PC-3 (cell line): ENCODE measurements at regions not wholly inside any gene's neighbourhood (a gene's known extent, or its start where the extent isn't known, plus 50 kb on each side); places are given as distances from the start of the nearest gene placed in this dataset.

ENCODE experiments used
- ATAC-seq: fragments of 200-7000 bp; cut with Tn5 transposase; 2 replicates; pipeline ENCODE4 v1.9.1; 2020; ENCODE audit warnings: mild to moderate bottlenecking, moderate library complexity
- BruUV-seq: library from RNA; stranded (reverse); fragments of 400-500 nt; replicated peaks from 2 replicates; lab custom pipeline; 2021; lab: Mats Ljungman, UMichigan
- CTCF ChIA-PET: fragments of 300-600 bp; sonication (Branson Sonifier 250); formaldehyde crosslinking; loops from one replicate; lab custom pipeline; 2022; ENCODE audit warnings: antibody characterized with exemption; lab: Charles Lee
- POLR2A ChIA-PET: fragments of 300-600 bp; sonication (Branson Sonifier 250); formaldehyde crosslinking; loops from one replicate; lab custom pipeline; 2022; ENCODE audit warnings: antibody characterized with exemption; ENCODE audit not compliant: unreplicated experiment; lab: Charles Lee
- DNase-seq: peaks from one replicate; pipeline ENCODE4 v3.0.0-alpha.2; 2015
- H2AFZ ChIP-seq: fragments of 300-600 bp; sonication (generic); 2 replicates; pipeline ENCODE4 v1.6.0; 2016; ENCODE audit warnings: antibody characterized with exemption, low read length
- H3F3A ChIP-seq: fragments of 300-600 bp; sonication (generic); one replicate; pipeline ENCODE4 v1.6.0; 2017; ENCODE audit warnings: antibody characterized with exemption, low read length, control low read depth, mild to moderate bottlenecking; ENCODE audit not compliant: unreplicated experiment
- H3K27ac ChIP-seq: fragments of 300-600 bp; sonication (generic); 2 replicates; pipeline ENCODE4 v1.5.1; 2016; ENCODE audit warnings: mild to moderate bottlenecking, low read length
- H3K27me3 ChIP-seq: fragments of 300-600 bp; sonication (generic); 2 replicates; pipeline ENCODE4 v1.6.1; 2016; ENCODE audit warnings: low read length, mixed read lengths
- H3K36me3 ChIP-seq: fragments of 300-600 bp; sonication (generic); 2 replicates; pipeline ENCODE4 v1.6.1; 2016; ENCODE audit warnings: low read depth, mixed run types, low read length, mixed read lengths
- H3K4me1 ChIP-seq: fragments of 300-600 bp; sonication (generic); 2 replicates; pipeline ENCODE4 v1.5.1; 2016; ENCODE audit warnings: low read length; ENCODE audit not compliant: insufficient read depth
- H3K4me2 ChIP-seq: fragments of 300-600 bp; sonication (generic); 2 replicates; pipeline ENCODE4 v1.6.0; 2016; ENCODE audit warnings: low read length
- H3K4me3 ChIP-seq: fragments of 300-600 bp; sonication (generic); 2 replicates; pipeline ENCODE4 v1.5.1; 2016; ENCODE audit warnings: mild to moderate bottlenecking, low read length, mixed read lengths
- H3K79me2 ChIP-seq: fragments of 300-600 bp; sonication (generic); 2 replicates; pipeline ENCODE4 v1.6.1; 2017; ENCODE audit warnings: low read length, mixed read lengths
- H3K9ac ChIP-seq: fragments of 300-600 bp; sonication (generic); 2 replicates; pipeline ENCODE4 v1.6.0; 2016; ENCODE audit warnings: mild to moderate bottlenecking, low read length
- H3K9me2 ChIP-seq: fragments of 300-600 bp; sonication (generic); replicated peaks from 2 replicates; pipeline ENCODE4 v1.6.1; 2016; ENCODE audit warnings: mixed run types, low read length, mixed read lengths
- H3K9me3 ChIP-seq: fragments of 300-600 bp; sonication (generic); 2 replicates; pipeline ENCODE4 v1.6.1; 2016; ENCODE audit warnings: low read length, mixed read lengths
- H4K20me1 ChIP-seq: fragments of 300-600 bp; sonication (generic); 2 replicates; pipeline ENCODE4 v1.6.1; 2016; ENCODE audit warnings: low read length, mixed read lengths
- CTCF ChIP-seq: fragments of 300-600 bp; sonication (generic); conservative IDR thresholded peaks from 2 replicates; pipeline ENCODE4 v1.5.1; 2017; ENCODE audit warnings: antibody characterized with exemption, low read depth, mild to moderate bottlenecking, low read length
- EZH2 ChIP-seq: fragments of 300-600 bp; sonication (generic); IDR thresholded peaks from one replicate; pipeline ENCODE4 v1.6.1; 2017; ENCODE audit warnings: antibody characterized with exemption, mild to moderate bottlenecking, low read length; ENCODE audit not compliant: unreplicated experiment
- EZH2phosphoT487 ChIP-seq: fragments of 300-600 bp; sonication (generic); IDR thresholded peaks from 2 replicates; pipeline ENCODE4 v1.6.1; 2018; ENCODE audit warnings: mild to moderate bottlenecking, antibody characterized with exemption, low read length, borderline replicate concordance
- intact Hi-C: fragments of 100-400 bp; cut with micrococcal nuclease; formaldehyde crosslinking; loops from 2 replicates; pipeline ENCODE4 v1.9.0; 2023

- Histone ChIP-seq H4K20me1 (no peaks in the 10 kb centered on the region), H3K36me3 (no peaks in the 10 kb centered on the region), H3K27ac (no peak overlapping the region), H3K4me1 (no peaks in the 10 kb centered on the region), H3F3A (no peaks in the 10 kb centered on the region), H2AFZ (no peak overlapping the region), H3K27me3 (no peaks in the 10 kb centered on the region), H3K4me2 (no peak overlapping the region), H3K9me3 (no peaks in the 10 kb centered on the region), H3K9me2 (no peaks in the 10 kb centered on the region), H3K9ac (no peak overlapping the region), H3K4me3 (no peak overlapping the region), H3K79me2 (no peaks in the 10 kb centered on the region)
- TF ChIP-seq CTCF: no peak
- TF ChIP-seq EZH2phosphoT487: no peak
- TF ChIP-seq EZH2: no peak
- BruUV-seq: no TSS peak
- ATAC-seq (no peak), DNase-seq (no peak)
- intact Hi-C loops: no loop called here
- ChIA-PET POLR2A (no interaction called here), CTCF (no interaction called here)
Measured at GRCh38 chr4:187942968-187943367, 52.6 kb upstream of the ZFP42 start.

GRCh38 chr4:187944179-187944578, 51.4 kb upstream of the ZFP42 start:
- Histone ChIP-seq H3K79me2 (no peaks in the 10 kb centered on the region), H3K27me3 (no peaks in the 10 kb centered on the region), H3K27ac (no peak overlapping the region), H4K20me1 (no peaks in the 10 kb centered on the region), H3K36me3 (no peaks in the 10 kb centered on the region), H3K4me2 (no peak overlapping the region), H3K9me2 (no peaks in the 10 kb centered on the region), H3K4me1 (no peaks in the 10 kb centered on the region), H3K9me3 (no peaks in the 10 kb centered on the region), H3F3A (no peaks in the 10 kb centered on the region), H2AFZ (no peak overlapping the region), H3K4me3 (no peak overlapping the region), H3K9ac (no peak overlapping the region)
- DNase-seq (no peak), ATAC-seq (no peak)
- no TSS peak for BruUV-seq
- intact Hi-C loops: no loop called here
- TF ChIP-seq EZH2: no peak
- no peak for TF ChIP-seq EZH2phosphoT487
- TF ChIP-seq CTCF: no peak
- CTCF ChIA-PET: no interaction called here
- POLR2A ChIA-PET: no interaction called here
